ENCODE measurements at regions not wholly inside any gene's neighbourhood (a gene's known extent, or its start where the extent isn't known, plus 50 kb on each side); places are given as distances from the start of the nearest gene placed in this dataset.

DNA sequence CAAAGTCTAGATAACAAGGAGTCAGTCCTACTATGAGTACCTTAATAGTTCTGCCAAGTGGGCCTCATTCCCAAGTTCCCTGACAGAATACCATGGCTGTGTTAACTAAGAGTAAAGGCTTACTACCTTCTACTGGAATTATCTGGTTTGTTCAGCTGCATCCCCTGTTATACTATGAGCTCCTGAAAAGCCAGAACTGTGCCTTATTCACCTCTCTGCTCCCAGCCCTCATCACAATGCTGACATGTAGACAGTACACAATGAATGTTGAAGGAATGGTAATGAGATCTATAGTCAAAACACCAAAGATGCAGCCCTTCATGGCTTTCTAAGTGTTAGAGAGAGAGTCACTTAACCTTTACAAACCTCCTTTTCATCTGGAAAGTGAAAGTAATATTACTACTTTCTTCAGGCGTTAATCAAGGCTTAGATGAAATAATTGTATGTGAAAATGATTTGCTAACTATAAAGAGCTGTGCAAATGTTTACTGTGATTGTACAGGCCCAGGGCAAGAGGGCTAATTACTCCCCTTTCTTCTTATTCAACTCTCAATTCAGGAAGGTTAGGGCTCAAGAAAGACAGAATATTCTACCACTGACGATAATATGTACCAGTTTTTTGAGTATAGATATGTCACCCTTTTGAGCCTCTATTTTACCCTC, 70.3 kb upstream of the MROH9 start:
- no peak overlapping the region for H3K27ac ChIP-seq
- H3K27me3 ChIP-seq: no peaks in the 10 kb centered on the region
- H3K4me1 ChIP-seq: no peaks in the 10 kb centered on the region
- H3K9me3 ChIP-seq: no peaks in the 10 kb centered on the region
- no peak overlapping the region for H3K4me3 ChIP-seq
- TF ChIP-seq POLR2A (IDR thresholded peaks at IDR 0.05): no peak
- no peak for TF ChIP-seq CTCF (IDR thresholded peaks at IDR 0.05)
- no peak for DNase-seq
- H3K36me3 ChIP-seq: no peaks in the 10 kb centered on the region

- Histone ChIP-seq H3K27ac (no peak overlapping the region), H3K9me3 (no peaks in the 10 kb centered on the region), H3K27me3 (no peaks in the 10 kb centered on the region), H3K4me1 (no peaks in the 10 kb centered on the region), H3K4me3 (no peak overlapping the region), H3K36me3 (no peaks in the 10 kb centered on the region)
- TF ChIP-seq CTCF (IDR thresholded peaks at IDR 0.05) (no peak), POLR2A (IDR thresholded peaks at IDR 0.05) (no peak)
- no peak for DNase-seq
Observed at GRCh38 chr1:170866646-170867045, 68.7 kb upstream of the MROH9 start.

- H3K4me3 ChIP-seq: no peak overlapping the region
- H3K27ac ChIP-seq: no peak overlapping the region
- no peaks in the 10 kb centered on the region for H3K4me1 ChIP-seq
- no peak for DNase-seq
- TF ChIP-seq POLR2A (IDR thresholded peaks at IDR 0.05) (no peak), CTCF (IDR thresholded peaks at IDR 0.05) (no peak)
- no peaks in the 10 kb centered on the region for H3K36me3 ChIP-seq
- H3K9me3 ChIP-seq: no peaks in the 10 kb centered on the region
- H3K27me3 ChIP-seq: no peaks in the 10 kb centered on the region
Observed at GRCh38 chr1:170871868-170872267, 63.5 kb upstream of the MROH9 start.

DNA sequence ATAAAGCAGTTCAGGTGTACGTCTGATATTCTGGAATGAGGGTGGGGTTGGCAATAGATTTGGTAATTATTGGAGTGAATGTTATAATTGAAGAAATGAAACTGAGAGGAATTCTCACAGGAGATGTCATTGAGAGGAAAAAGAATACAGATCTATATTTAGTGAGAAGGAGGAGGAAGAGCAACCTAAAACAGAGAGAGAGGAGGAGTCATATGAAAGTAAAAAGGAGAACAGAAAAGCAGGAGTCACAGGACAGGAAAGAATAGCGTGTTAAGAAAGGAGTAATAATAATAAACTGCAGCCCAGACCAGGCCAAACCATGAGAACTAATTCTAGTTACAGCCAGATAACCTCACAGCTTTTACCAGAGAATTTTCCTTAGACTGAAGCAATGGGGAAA, 62.7 kb upstream of the MROH9 start:
- Histone ChIP-seq H3K4me3 (no peak overlapping the region), H3K36me3 (no peaks in the 10 kb centered on the region), H3K4me1 (no peaks in the 10 kb centered on the region), H3K9me3 (no peaks in the 10 kb centered on the region), H3K27ac (no peak overlapping the region), H3K27me3 (no peaks in the 10 kb centered on the region)
- TF ChIP-seq POLR2A (IDR thresholded peaks at IDR 0.05): no peak
- TF ChIP-seq CTCF (IDR thresholded peaks at IDR 0.05): no peak
- DNase-seq: no peak

- Histone ChIP-seq H3K4me1 (no peaks in the 10 kb centered on the region), H3K27me3 (no peaks in the 10 kb centered on the region), H3K27ac (no peak overlapping the region), H3K4me3 (no peak overlapping the region), H3K36me3 (no peaks in the 10 kb centered on the region), H3K9me3 (no peaks in the 10 kb centered on the region)
- DNase-seq: no peak
- TF ChIP-seq CTCF (IDR thresholded peaks at IDR 0.05): no peak
Observed at GRCh38 chr1:170874671-170875070, 60.7 kb upstream of the MROH9 start.
